Gastrocnemius medialis (tissue), 4 donors: ENCODE measurements at regions not wholly inside any gene's neighbourhood (a gene's known extent, or its start where the extent isn't known, plus 50 kb on each side); places are given as distances from the start of the nearest gene placed in this dataset.

Experiments
- ATAC-seq, 2 donors: fragments of 150-250 bp; one replicate each; pipeline ENCODE4 v1.9.1; 2016
- DNase-seq, 2 donors: peaks; one replicate each; pipeline ENCODE4 v3.0.0-alpha.2; 2019
- H3K27ac ChIP-seq, 4 donors: fragments of 200-600 bp; sonication (generic); 1 replicate in 1 of 4; 2 replicates in 3 of 4; pipeline ENCODE4 v1.5.1; 2016 to 2018; ENCODE audit warnings: mild to moderate bottlenecking in 2 of 4, moderate library complexity in 1 of 4
- H3K27me3 ChIP-seq, 3 donors: fragments of 200-600 bp; sonication (generic) in 2 of 3; 1 replicate in 1 of 3; 2 replicates in 2 of 3; pipeline versions ENCODE4 v1.5.1 to v1.6.0; 2016 to 2019; ENCODE audit warnings: mild to moderate bottlenecking in 1 of 3, moderate library complexity in 1 of 3
- H3K36me3 ChIP-seq, 2 donors: fragments of 200-600 bp; sonication (generic) in 1 of 2; one replicate each; pipeline ENCODE4 v1.5.1; 2017 to 2018
- H3K4me1 ChIP-seq, 2 donors: fragments of 200-600 bp; sonication (generic) in 1 of 2; one replicate each; pipeline ENCODE4 v1.5.1; 2016 to 2017; ENCODE audit warnings: mild to moderate bottlenecking in 2 of 2
- H3K4me3 ChIP-seq, 4 donors: fragments of 200-600 bp; sonication (generic) in 3 of 4; 1 replicate in 1 of 4; 2 replicates in 3 of 4; pipeline ENCODE4 v1.5.1; 2016 to 2019; ENCODE audit warnings: mild to moderate bottlenecking in 2 of 4
- H3K9me3 ChIP-seq, 3 donors: fragments of 200-600 bp; sonication (generic) in 2 of 3; 1 replicate in 1 of 3; 2 replicates in 2 of 3; pipeline ENCODE4 v1.5.1; 2016 to 2019
- CTCF ChIP-seq, 5 experiments: fragments of 450-650 bp in 3 of 5; fragments of 200-600 bp in 2 of 5; sonication (generic) in 2 of 5; IDR thresholded peaks in 4 of 5; conservative IDR thresholded peaks in 1 of 5; 1 replicate in 4 of 5; 2 replicates in 1 of 5; pipeline ENCODE4 v1.5.1; 2016 to 2019; ENCODE audit warnings: antibody characterized with exemption in 5 of 5, mild to moderate bottlenecking in 3 of 5, moderate library complexity in 3 of 5
- POLR2A ChIP-seq, 2 donors: fragments of 450-650 bp; IDR thresholded peaks; one replicate each; pipeline ENCODE4 v1.6.1; 2017; ENCODE audit warnings: antibody characterized with exemption in 2 of 2, mild to moderate bottlenecking in 2 of 2, moderate library complexity in 2 of 2
- in situ Hi-C, 4 donors: fragments of 200-750 bp; cut with MboI; loops; one replicate each; pipeline versions ENCODE4 v1.15.0 to v1.8.0; 2017; ENCODE audit warnings: low sequenced_read_pairs in 4 of 4
- intact Hi-C: fragments of 100-400 bp; cut with DNase I; formaldehyde crosslinking; loops from one replicate; pipeline ENCODE4 v1.15.1; 2023; ENCODE audit warnings: low total_unique reads

GRCh38 chr5:89401012-89401411, 518.0 kb upstream of the MEF2C start:
- DNase-seq = peak in 1 of 2 donors; percentile 27
- in situ Hi-C loops = no loop called here

GRCh38 chr5:89399548-89399947, 516.6 kb upstream of the MEF2C start:
- in situ Hi-C loops (no loop called here), intact Hi-C loops (no loop called here)
- no peaks in the 10 kb centered on the region for H3K9me3 ChIP-seq
- no peaks in the 10 kb centered on the region for H3K27me3 ChIP-seq
- no peaks in the 10 kb centered on the region for H3K4me1 ChIP-seq
- no peak overlapping the region for H3K4me3 ChIP-seq
- DNase-seq (no peak), ATAC-seq (no peak)
- TF ChIP-seq CTCF (IDR thresholded peaks at IDR 0.05 in 4 of 5, conservative IDR thresholded peaks at IDR 0.05 in 1 of 5) (no peak), POLR2A (IDR thresholded peaks at IDR 0.05) (no peak)
- H3K27ac ChIP-seq = no peak overlapping the region
- H3K36me3 ChIP-seq = no peaks in the 10 kb centered on the region

More at GRCh38 chr5:89401012-89401411, 518.0 kb upstream of the MEF2C start:
- TF ChIP-seq CTCF (IDR thresholded peaks at IDR 0.05 in 4 of 5, conservative IDR thresholded peaks at IDR 0.05 in 1 of 5) (no peak), POLR2A (IDR thresholded peaks at IDR 0.05) (no peak)
- H3K9me3 ChIP-seq = no peaks in the 10 kb centered on the region
- ATAC-seq = no peak
- intact Hi-C loops = no loop called here
- H3K4me1 ChIP-seq = no peaks in the 10 kb centered on the region
- H3K4me3 ChIP-seq = no peak overlapping the region
- H3K36me3 ChIP-seq = no peaks in the 10 kb centered on the region
- H3K27me3 ChIP-seq = no peaks in the 10 kb centered on the region
- H3K27ac ChIP-seq = no peak overlapping the region

DNA sequence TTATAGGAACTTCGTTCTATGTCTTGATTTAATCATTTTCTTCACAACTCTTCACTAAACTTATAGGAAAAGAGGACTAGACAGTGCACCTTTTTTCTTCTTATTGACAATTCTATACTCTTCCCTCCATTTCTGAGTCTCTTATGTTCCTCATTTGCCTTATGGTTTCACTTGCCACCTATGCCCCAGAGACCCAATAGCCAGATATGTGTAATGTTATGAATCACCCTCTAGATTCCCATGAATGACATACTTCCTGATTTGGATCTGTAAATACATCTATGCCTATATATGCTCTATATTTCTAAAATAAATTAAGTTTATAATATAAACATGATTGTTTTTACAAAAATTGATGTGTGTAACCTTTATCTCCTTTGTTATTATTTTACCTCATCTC, 514.1 kb upstream of the MEF2C start:
- intact Hi-C loops (no loop called here), in situ Hi-C loops (no loop called here)
- Histone ChIP-seq H3K27me3 (no peaks in the 10 kb centered on the region), H3K4me3 (no peak overlapping the region), H3K36me3 (no peaks in the 10 kb centered on the region), H3K27ac (no peak overlapping the region), H3K9me3 (no peaks in the 10 kb centered on the region), H3K4me1 (no peaks in the 10 kb centered on the region)
- TF ChIP-seq POLR2A (IDR thresholded peaks at IDR 0.05) (no peak), CTCF (IDR thresholded peaks at IDR 0.05 in 4 of 5, conservative IDR thresholded peaks at IDR 0.05 in 1 of 5) (no peak)
- ATAC-seq = no peak
- DNase-seq = no peak

DNA sequence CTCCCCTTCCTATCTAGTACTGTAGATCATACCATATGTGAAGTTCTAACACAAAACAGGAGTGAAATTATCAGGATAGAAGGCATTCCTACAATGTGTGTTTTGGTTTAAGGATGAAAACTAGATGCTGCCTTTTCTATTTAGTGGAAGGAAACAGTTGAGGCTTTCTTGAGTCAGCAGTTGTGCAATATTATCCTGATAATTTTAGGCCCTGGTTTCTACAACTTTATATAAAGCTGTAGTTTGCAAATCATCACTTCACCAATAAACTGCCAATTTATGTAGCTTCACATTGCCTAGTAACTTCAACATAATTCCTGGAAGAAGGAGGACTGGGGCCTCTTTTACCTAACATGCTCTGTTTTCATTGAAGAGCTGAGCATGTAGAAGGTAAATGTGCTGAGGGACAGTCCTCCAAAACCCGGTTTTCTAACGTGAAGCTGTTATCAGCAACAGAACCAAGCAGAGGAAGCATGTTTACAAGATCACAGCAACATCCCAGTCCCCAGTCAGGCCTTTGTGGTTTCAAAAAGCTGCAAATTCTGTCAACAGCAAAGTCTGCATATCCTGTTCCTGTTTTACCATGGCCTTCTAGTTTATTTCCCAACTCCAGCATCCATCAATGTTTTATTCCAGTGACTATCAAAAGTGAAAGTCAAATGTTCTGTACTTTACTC, 513.4 kb upstream of the MEF2C start:
- Histone ChIP-seq H3K4me1 (no peaks in the 10 kb centered on the region), H3K27ac (no peak overlapping the region), H3K4me3 (no peak overlapping the region), H3K9me3 (no peaks in the 10 kb centered on the region), H3K27me3 (no peaks in the 10 kb centered on the region), H3K36me3 (no peaks in the 10 kb centered on the region)
- in situ Hi-C loops = no loop called here
- intact Hi-C loops = no loop called here
- no peak for TF ChIP-seq CTCF (IDR thresholded peaks at IDR 0.05 in 4 of 5, conservative IDR thresholded peaks at IDR 0.05 in 1 of 5)
- TF ChIP-seq POLR2A (IDR thresholded peaks at IDR 0.05) = no peak
- ATAC-seq = no peak
- peak in 1 of 2 donors; percentile 11 for DNase-seq

DNA sequence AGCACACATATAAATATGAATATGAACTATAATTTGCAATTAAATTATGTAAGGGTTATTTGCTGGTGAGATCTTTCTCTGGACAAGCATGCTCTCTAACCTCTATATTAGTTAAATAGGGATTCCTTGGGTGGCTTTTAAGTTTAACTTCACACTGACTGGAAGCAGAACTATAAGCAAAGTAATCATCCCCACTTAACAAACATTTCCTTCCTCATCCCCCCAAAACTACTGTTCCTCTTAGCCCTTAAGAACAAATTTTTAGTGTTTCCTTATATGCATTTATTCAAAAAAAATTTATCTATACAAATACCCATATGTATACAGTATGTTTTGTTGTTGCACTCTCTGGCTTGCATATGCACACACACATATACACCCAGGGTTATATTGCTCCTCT, 512.1 kb upstream of the MEF2C start:
- intact Hi-C loops = no loop called here
- no peak for ATAC-seq
- no peaks in the 10 kb centered on the region for H3K4me1 ChIP-seq

More for the DNA sequence above, 512.1 kb upstream of the MEF2C start:
- in situ Hi-C loops = no loop called here
- Histone ChIP-seq H3K27ac (no peak overlapping the region), H3K4me3 (no peak overlapping the region), H3K27me3 (no peaks in the 10 kb centered on the region), H3K9me3 (no peaks in the 10 kb centered on the region), H3K36me3 (no peaks in the 10 kb centered on the region)
- no peak for TF ChIP-seq CTCF (IDR thresholded peaks at IDR 0.05 in 4 of 5, conservative IDR thresholded peaks at IDR 0.05 in 1 of 5)
- TF ChIP-seq POLR2A (IDR thresholded peaks at IDR 0.05) = no peak
- DNase-seq = no peak
